ENCODE measurements at regions not wholly inside any gene's neighbourhood (a gene's known extent, or its start where the extent isn't known, plus 50 kb on each side); places are given as distances from the start of the nearest gene placed in this dataset.

DNA sequence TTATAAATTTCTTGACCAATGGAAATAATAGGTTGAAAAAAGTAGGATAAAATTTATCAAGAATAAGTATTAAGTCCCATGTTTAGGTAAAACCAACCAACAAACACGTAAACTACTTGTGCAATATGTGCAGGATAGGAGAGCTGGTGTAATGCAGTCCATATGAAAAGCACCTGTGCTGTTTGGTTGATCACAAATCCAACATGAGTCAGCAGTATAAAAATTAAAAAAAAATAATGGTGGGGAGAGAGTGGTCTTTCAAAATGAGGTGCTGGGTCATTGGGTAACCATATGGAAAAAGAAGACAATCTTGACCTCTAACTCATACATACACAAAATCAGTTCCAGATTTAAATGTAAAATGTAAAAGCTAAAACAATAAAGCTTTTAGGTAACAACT, 181.8 kb downstream of the HS3ST3B1 start:
- no peak overlapping the region for H3K27ac ChIP-seq (ENCODE audit: poor library complexity, severe bottlenecking)
- TF ChIP-seq, protein P1, sequence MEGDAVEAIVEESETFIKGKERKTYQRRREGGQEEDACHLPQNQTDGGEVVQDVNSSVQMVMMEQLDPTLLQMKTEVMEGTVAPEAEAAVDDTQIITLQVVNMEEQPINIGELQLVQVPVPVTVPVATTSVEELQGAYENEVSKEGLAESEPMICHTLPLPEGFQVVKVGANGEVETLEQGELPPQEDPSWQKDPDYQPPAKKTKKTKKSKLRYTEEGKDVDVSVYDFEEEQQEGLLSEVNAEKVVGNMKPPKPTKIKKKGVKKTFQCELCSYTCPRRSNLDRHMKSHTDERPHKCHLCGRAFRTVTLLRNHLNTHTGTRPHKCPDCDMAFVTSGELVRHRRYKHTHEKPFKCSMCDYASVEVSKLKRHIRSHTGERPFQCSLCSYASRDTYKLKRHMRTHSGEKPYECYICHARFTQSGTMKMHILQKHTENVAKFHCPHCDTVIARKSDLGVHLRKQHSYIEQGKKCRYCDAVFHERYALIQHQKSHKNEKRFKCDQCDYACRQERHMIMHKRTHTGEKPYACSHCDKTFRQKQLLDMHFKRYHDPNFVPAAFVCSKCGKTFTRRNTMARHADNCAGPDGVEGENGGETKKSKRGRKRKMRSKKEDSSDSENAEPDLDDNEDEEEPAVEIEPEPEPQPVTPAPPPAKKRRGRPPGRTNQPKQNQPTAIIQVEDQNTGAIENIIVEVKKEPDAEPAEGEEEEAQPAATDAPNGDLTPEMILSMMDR (IDR thresholded peaks at IDR 0.05; ENCODE audit: poor library complexity, severe bottlenecking): no peak
- DNase-seq (ENCODE audit: low spot score) (no peak), ATAC-seq (ENCODE audit: low read depth) (no peak)
- H3K36me3 ChIP-seq (ENCODE audit: low read depth): no peaks in the 10 kb centered on the region
- H3K4me3 ChIP-seq (ENCODE audit: severe bottlenecking): no peak overlapping the region
- H3K4me1 ChIP-seq (ENCODE audit: insufficient read depth, poor library complexity, severe bottlenecking): no peaks in the 10 kb centered on the region
- no peaks in the 10 kb centered on the region for H3K9me3 ChIP-seq (ENCODE audit: severe bottlenecking)
- H3K27me3 ChIP-seq (ENCODE audit: insufficient read depth, poor library complexity, severe bottlenecking): no peaks in the 10 kb centered on the region

DNA sequence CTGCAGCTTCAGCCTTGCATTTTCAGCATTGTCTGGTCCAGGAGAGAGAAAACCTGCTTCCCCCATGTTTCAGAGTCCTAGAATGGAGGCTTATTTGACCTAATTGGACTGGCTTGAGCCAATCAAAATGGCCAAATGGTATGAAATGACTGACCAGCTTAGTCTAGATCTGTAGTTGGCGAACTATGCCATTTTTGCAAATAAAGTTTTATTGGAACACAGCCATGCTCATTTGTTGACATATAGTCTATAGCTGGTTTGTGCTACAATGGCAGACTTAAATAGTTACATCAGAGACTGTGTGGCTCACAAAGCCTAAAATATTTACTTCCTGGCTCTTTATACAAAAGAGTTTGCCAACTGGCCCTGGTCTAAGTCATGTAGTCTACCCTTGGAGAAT, 180.8 kb downstream of the HS3ST3B1 start:
- Histone ChIP-seq H3K36me3 (ENCODE audit: low read depth) (no peaks in the 10 kb centered on the region), H3K9me3 (ENCODE audit: severe bottlenecking) (no peaks in the 10 kb centered on the region), H3K27ac (ENCODE audit: poor library complexity, severe bottlenecking) (no peak overlapping the region), H3K4me3 (ENCODE audit: severe bottlenecking) (no peak overlapping the region), H3K4me1 (ENCODE audit: insufficient read depth, poor library complexity, severe bottlenecking) (no peaks in the 10 kb centered on the region), H3K27me3 (ENCODE audit: insufficient read depth, poor library complexity, severe bottlenecking) (no peaks in the 10 kb centered on the region)
- no peak for DNase-seq (ENCODE audit: low spot score)
- ATAC-seq (ENCODE audit: low read depth): no peak
- TF ChIP-seq, protein P1 (IDR thresholded peaks at IDR 0.05; ENCODE audit: poor library complexity, severe bottlenecking): no peak

DNA sequence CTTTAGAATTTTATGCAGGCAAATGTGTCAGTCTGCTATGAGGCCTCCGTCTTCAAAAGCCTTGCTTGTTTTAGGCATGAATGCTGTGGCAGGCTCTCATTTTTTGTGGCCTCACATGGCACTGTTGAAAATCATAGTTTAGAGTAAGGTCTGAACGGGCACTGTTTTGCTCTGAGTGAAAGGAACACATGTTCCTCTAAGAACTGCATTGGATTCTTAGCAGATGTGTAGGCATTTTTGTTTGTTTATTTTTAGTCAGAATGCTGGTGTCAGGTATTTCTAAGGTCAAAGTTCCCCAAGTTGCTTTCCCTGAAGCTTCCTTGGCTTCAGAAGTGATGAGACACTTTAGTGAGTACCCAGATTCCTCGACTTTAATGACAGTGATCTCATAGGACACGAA, 173.7 kb downstream of the HS3ST3B1 start:
- H3K9me3 ChIP-seq (ENCODE audit: severe bottlenecking): no peaks in the 10 kb centered on the region

DNA sequence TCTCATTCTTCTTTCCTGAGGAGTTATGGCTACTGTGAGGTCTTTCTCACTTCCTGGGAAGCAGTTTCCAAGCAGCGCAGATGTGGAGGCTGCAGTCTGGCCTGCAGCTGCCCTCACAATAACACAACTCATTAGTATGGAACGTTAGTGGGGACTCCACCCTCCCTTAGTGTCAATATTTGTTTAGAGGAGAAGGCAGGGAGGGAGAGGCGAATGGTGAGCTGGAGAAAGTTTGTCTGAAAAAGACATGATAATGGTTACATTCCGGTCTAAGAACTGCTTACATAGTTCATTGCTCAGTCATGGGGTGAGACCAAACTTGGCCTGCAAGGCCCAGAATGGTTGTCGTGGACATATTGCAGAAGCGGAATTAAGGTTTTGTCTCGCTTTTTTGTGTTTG, 170.2 kb downstream of the HS3ST3B1 start:
- Histone ChIP-seq H3K9me3 (ENCODE audit: severe bottlenecking) (no peaks in the 10 kb centered on the region), H3K36me3 (ENCODE audit: low read depth) (no peaks in the 10 kb centered on the region), H3K27me3 (ENCODE audit: insufficient read depth, poor library complexity, severe bottlenecking) (no peaks in the 10 kb centered on the region), H3K4me3 (ENCODE audit: severe bottlenecking) (no peak overlapping the region), H3K27ac (ENCODE audit: poor library complexity, severe bottlenecking) (peak overlapping the region; percentile 44), H3K4me1 (ENCODE audit: insufficient read depth, poor library complexity, severe bottlenecking) (peaks cover 7% of the 10 kb centered on the region)
- DNase-seq (ENCODE audit: low spot score) (no peak), ATAC-seq (ENCODE audit: low read depth) (peak; percentile 97)
- TF ChIP-seq, protein P1 (IDR thresholded peaks at IDR 0.05; ENCODE audit: poor library complexity, severe bottlenecking): no peak

More for the DNA sequence above, 173.7 kb downstream of the HS3ST3B1 start:
- H3K36me3 ChIP-seq (ENCODE audit: low read depth): no peaks in the 10 kb centered on the region
- ATAC-seq (ENCODE audit: low read depth): no peak; the same call in 2 of the 3 replicates
- TF ChIP-seq, protein P1 (IDR thresholded peaks at IDR 0.05; ENCODE audit: poor library complexity, severe bottlenecking): no peak
- no peak overlapping the region for H3K27ac ChIP-seq (ENCODE audit: poor library complexity, severe bottlenecking)
- H3K27me3 ChIP-seq (ENCODE audit: insufficient read depth, poor library complexity, severe bottlenecking): no peaks in the 10 kb centered on the region
- peaks cover 7% of the 10 kb centered on the region for H3K4me1 ChIP-seq (ENCODE audit: insufficient read depth, poor library complexity, severe bottlenecking)
- DNase-seq (ENCODE audit: low spot score): no peak
- no peak overlapping the region for H3K4me3 ChIP-seq (ENCODE audit: severe bottlenecking)

DNA sequence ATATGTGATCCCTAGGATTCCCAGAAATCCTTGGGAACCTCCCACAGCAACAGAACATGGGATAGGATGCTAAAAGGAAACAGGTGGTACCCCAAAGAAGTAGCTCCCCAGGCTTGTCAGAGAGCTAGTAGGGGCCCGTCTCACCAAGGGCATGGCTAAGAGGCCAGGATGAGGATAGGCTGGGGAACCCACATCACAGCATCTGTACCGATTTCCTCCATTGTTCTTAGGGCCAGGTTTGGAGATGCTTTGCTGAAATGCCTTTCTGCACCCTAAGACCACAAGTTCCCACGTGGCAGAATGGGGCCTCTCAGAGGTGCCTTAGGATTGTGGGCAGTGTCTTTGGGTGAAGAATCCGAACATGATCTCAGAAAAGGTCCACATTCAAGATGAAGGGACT, 169.5 kb downstream of the HS3ST3B1 start:
- Histone ChIP-seq H3K27me3 (ENCODE audit: insufficient read depth, poor library complexity, severe bottlenecking) (no peaks in the 10 kb centered on the region), H3K27ac (ENCODE audit: poor library complexity, severe bottlenecking) (peak overlapping the region; percentile 44), H3K4me3 (ENCODE audit: severe bottlenecking) (no peak overlapping the region), H3K4me1 (ENCODE audit: insufficient read depth, poor library complexity, severe bottlenecking) (peaks cover 7% of the 10 kb centered on the region), H3K36me3 (ENCODE audit: low read depth) (no peaks in the 10 kb centered on the region), H3K9me3 (ENCODE audit: severe bottlenecking) (no peaks in the 10 kb centered on the region)
- ATAC-seq (ENCODE audit: low read depth): no peak
- DNase-seq (ENCODE audit: low spot score): no peak
- TF ChIP-seq, protein P1 (IDR thresholded peaks at IDR 0.05; ENCODE audit: poor library complexity, severe bottlenecking): no peak

All from RWPE2 (cell line).